Activated naive CD4-positive, alpha-beta T cell treated with anti-CD3 and anti-CD28 coated beads for 36 hours (primary cell): ENCODE measurements at regions not wholly inside any gene's neighbourhood (a gene's known extent, or its start where the extent isn't known, plus 50 kb on each side); places are given as distances from the start of the nearest gene placed in this dataset.
A peak's percentile ranks its signal among the peaks of the same experiment; 100 is the strongest.

Experiments
- CTCF ChIA-PET: fragments of 350-600 bp; sonication (Branson Sonifier 250); formaldehyde crosslinking; loops from one replicate; lab custom pipeline; 2021; ENCODE audit warnings: antibody characterized with exemption; lab: Charles Lee
- DNase-seq: peaks from one replicate; pipeline ENCODE4 v3.0.0-alpha.2; 2020
- H3K27ac Mint-ChIP-seq: one replicate; pipeline ENCODE4 v1.8.0; 2021; ENCODE audit warnings: mild to moderate bottlenecking, mixed read lengths
- H3K27me3 Mint-ChIP-seq: one replicate; pipeline ENCODE4 v1.8.0; 2021; ENCODE audit warnings: low read depth, mixed read lengths
- H3K36me3 Mint-ChIP-seq: one replicate; pipeline ENCODE4 v1.8.0; 2021; ENCODE audit warnings: low read depth, mixed read lengths
- H3K4me1 Mint-ChIP-seq: one replicate; pipeline ENCODE4 v1.8.0; 2021; ENCODE audit warnings: low read depth, mixed read lengths
- H3K4me3 Mint-ChIP-seq: one replicate; pipeline ENCODE4 v1.8.0; 2021; ENCODE audit warnings: mild to moderate bottlenecking, moderate library complexity, mixed read lengths
- H3K9me3 Mint-ChIP-seq: one replicate; pipeline ENCODE4 v1.8.0; 2021; ENCODE audit warnings: mixed read lengths
- intact Hi-C: fragments of 100-400 bp; cut with micrococcal nuclease; formaldehyde crosslinking; loops from one replicate; pipeline ENCODE4 v1.15.1; 2023

GRCh38 chr10:9219860-9220259, 1165.4 kb downstream of the GATA3 start:
- CTCF ChIA-PET: no interaction called here
- peaks cover 2% of the 10 kb centered on the region for H3K4me1 Mint-ChIP-seq
- intact Hi-C loops: no loop called here
- no peak overlapping the region for H3K4me3 Mint-ChIP-seq
- no peaks in the 10 kb centered on the region for H3K36me3 Mint-ChIP-seq
- no peaks in the 10 kb centered on the region for H3K9me3 Mint-ChIP-seq
- peaks cover 3% of the 10 kb centered on the region for H3K27me3 Mint-ChIP-seq
- no peak overlapping the region for H3K27ac Mint-ChIP-seq
- DNase-seq: no peak

GRCh38 chr10:9222917-9223316, 1168.4 kb downstream of the GATA3 start:
- Mint-ChIP-seq H3K4me3 (no peak overlapping the region), H3K27ac (no peak overlapping the region), H3K9me3 (no peaks in the 10 kb centered on the region), H3K27me3 (peaks cover 10% of the 10 kb centered on the region), H3K36me3 (no peaks in the 10 kb centered on the region), H3K4me1 (peaks cover 2% of the 10 kb centered on the region)
- DNase-seq: no peak
- CTCF ChIA-PET: no interaction called here
- intact Hi-C loops: no loop called here

- Mint-ChIP-seq H3K4me1 (peaks cover 10% of the 10 kb centered on the region), H3K27me3 (peaks cover 41% of the 10 kb centered on the region), H3K36me3 (no peaks in the 10 kb centered on the region), H3K4me3 (no peak overlapping the region), H3K27ac (no peak overlapping the region), H3K9me3 (no peaks in the 10 kb centered on the region)
- CTCF ChIA-PET: interaction anchor here (1.5 kb wide), 1 partner anchor 19 kb away, joined by 3 read pairs; no protein-coding TSS in a partner anchor
- intact Hi-C loops: no loop called here
- DNase-seq: no peak
Measured at GRCh38 chr10:9227679-9228365, 1173.3 kb downstream of the GATA3 start.

- Mint-ChIP-seq H3K4me3 (no peak overlapping the region), H3K27me3 (peaks cover 43% of the 10 kb centered on the region), H3K36me3 (no peaks in the 10 kb centered on the region), H3K9me3 (no peaks in the 10 kb centered on the region), H3K4me1 (peaks cover 10% of the 10 kb centered on the region), H3K27ac (no peak overlapping the region)
- CTCF ChIA-PET: interaction anchor here (1.5 kb wide), 1 partner anchor 20 kb away, joined by 3 read pairs; no protein-coding TSS in a partner anchor
- intact Hi-C loops: no loop called here
- no peak for DNase-seq
Measured at GRCh38 chr10:9228771-9229170, 1174.3 kb downstream of the GATA3 start.

- H3K4me3 Mint-ChIP-seq: peak overlapping the region; percentile 3
Measured at GRCh38 chr10:9229702-9230244, 1175.3 kb downstream of the GATA3 start.

GRCh38 chr10:9230625-9231024, 1176.1 kb downstream of the GATA3 start:
- Mint-ChIP-seq H3K36me3 (no peaks in the 10 kb centered on the region), H3K27ac (no peak overlapping the region), H3K4me1 (peaks cover 10% of the 10 kb centered on the region), H3K4me3 (no peak overlapping the region), H3K9me3 (no peaks in the 10 kb centered on the region), H3K27me3 (peaks cover 43% of the 10 kb centered on the region)
- DNase-seq: no peak
- intact Hi-C loops: no loop called here
- CTCF ChIA-PET: no interaction called here

More at GRCh38 chr10:9229702-9230244, 1175.3 kb downstream of the GATA3 start:
- DNase-seq: no peak
- no peak overlapping the region for H3K27ac Mint-ChIP-seq
- no peaks in the 10 kb centered on the region for H3K36me3 Mint-ChIP-seq
- H3K4me1 Mint-ChIP-seq: peaks cover 10% of the 10 kb centered on the region
- CTCF ChIA-PET: interaction anchor here (0.6 kb wide), 1 partner anchor 11 kb away, joined by 4 read pairs; no protein-coding TSS in a partner anchor
- peaks cover 44% of the 10 kb centered on the region for H3K27me3 Mint-ChIP-seq
- intact Hi-C loops: no loop called here
- no peaks in the 10 kb centered on the region for H3K9me3 Mint-ChIP-seq

- Mint-ChIP-seq H3K27me3 (peaks cover 28% of the 10 kb centered on the region), H3K4me3 (no peak overlapping the region), H3K27ac (no peak overlapping the region), H3K36me3 (no peaks in the 10 kb centered on the region), H3K9me3 (no peaks in the 10 kb centered on the region), H3K4me1 (peaks cover 10% of the 10 kb centered on the region)
- DNase-seq: no peak
- intact Hi-C loops: no loop called here
- CTCF ChIA-PET: no interaction called here
Measured at GRCh38 chr10:9234191-9234590, 1179.7 kb downstream of the GATA3 start.

- H3K36me3 Mint-ChIP-seq: no peaks in the 10 kb centered on the region
- no peaks in the 10 kb centered on the region for H3K9me3 Mint-ChIP-seq
- H3K4me1 Mint-ChIP-seq: no peaks in the 10 kb centered on the region
- H3K27ac Mint-ChIP-seq: no peak overlapping the region
- CTCF ChIA-PET: no interaction called here
- H3K27me3 Mint-ChIP-seq: peaks cover 7% of the 10 kb centered on the region
- H3K4me3 Mint-ChIP-seq: no peak overlapping the region
- DNase-seq: no peak
- intact Hi-C loops: no loop called here
Measured at GRCh38 chr10:9238041-9238440, 1183.6 kb downstream of the GATA3 start.

- intact Hi-C loops: no loop called here
- CTCF ChIA-PET: no interaction called here
Measured at GRCh38 chr10:9239298-9239697, 1184.8 kb downstream of the GATA3 start.

GRCh38 chr10:9243941-9244411, 1189.5 kb downstream of the GATA3 start:
- Mint-ChIP-seq H3K4me1 (no peaks in the 10 kb centered on the region), H3K27me3 (peaks cover 21% of the 10 kb centered on the region), H3K36me3 (no peaks in the 10 kb centered on the region), H3K4me3 (no peak overlapping the region), H3K27ac (no peak overlapping the region), H3K9me3 (no peaks in the 10 kb centered on the region)
- no peak for DNase-seq
- intact Hi-C loops: no loop called here
- CTCF ChIA-PET: interaction anchor here (0.6 kb wide), 1 partner anchor 1536 kb away, joined by 3 read pairs; no protein-coding TSS in a partner anchor

More at GRCh38 chr10:9239298-9239697, 1184.8 kb downstream of the GATA3 start:
- no peaks in the 10 kb centered on the region for H3K36me3 Mint-ChIP-seq
- DNase-seq: no peak
- H3K4me1 Mint-ChIP-seq: no peaks in the 10 kb centered on the region
- H3K4me3 Mint-ChIP-seq: no peak overlapping the region
- H3K9me3 Mint-ChIP-seq: no peaks in the 10 kb centered on the region
- H3K27me3 Mint-ChIP-seq: peaks cover 8% of the 10 kb centered on the region
- no peak overlapping the region for H3K27ac Mint-ChIP-seq

- no peak overlapping the region for H3K27ac Mint-ChIP-seq
- CTCF ChIA-PET: no interaction called here
- intact Hi-C loops: no loop called here
- H3K27me3 Mint-ChIP-seq: peaks cover 21% of the 10 kb centered on the region
- no peaks in the 10 kb centered on the region for H3K36me3 Mint-ChIP-seq
- DNase-seq: no peak
- no peak overlapping the region for H3K4me3 Mint-ChIP-seq
- no peaks in the 10 kb centered on the region for H3K9me3 Mint-ChIP-seq
- H3K4me1 Mint-ChIP-seq: no peaks in the 10 kb centered on the region
Measured at GRCh38 chr10:9244864-9245263, 1190.4 kb downstream of the GATA3 start.

- H3K4me1 Mint-ChIP-seq: no peaks in the 10 kb centered on the region
- DNase-seq: no peak
- H3K27ac Mint-ChIP-seq: no peak overlapping the region
- H3K4me3 Mint-ChIP-seq: no peak overlapping the region
- CTCF ChIA-PET: no interaction called here
- intact Hi-C loops: no loop called here
- peaks cover 24% of the 10 kb centered on the region for H3K27me3 Mint-ChIP-seq
- no peaks in the 10 kb centered on the region for H3K9me3 Mint-ChIP-seq
- H3K36me3 Mint-ChIP-seq: no peaks in the 10 kb centered on the region
Measured at GRCh38 chr10:9253121-9253520, 1198.6 kb downstream of the GATA3 start.

- Mint-ChIP-seq H3K36me3 (no peaks in the 10 kb centered on the region), H3K4me1 (no peaks in the 10 kb centered on the region), H3K9me3 (no peaks in the 10 kb centered on the region), H3K27me3 (peaks cover 27% of the 10 kb centered on the region), H3K27ac (no peak overlapping the region), H3K4me3 (no peak overlapping the region)
- intact Hi-C loops: no loop called here
- no peak for DNase-seq
- CTCF ChIA-PET: no interaction called here
Measured at GRCh38 chr10:9254353-9254752, 1199.9 kb downstream of the GATA3 start.
